GM12874 (cell line): ENCODE measurements at regions not wholly inside any gene's neighbourhood (a gene's known extent, or its start where the extent isn't known, plus 50 kb on each side); places are given as distances from the start of the nearest gene placed in this dataset.

ENCODE experiments used
- TF ChIP-seq, protein P1 (sequence below): IDR thresholded peaks from 2 replicates; pipeline ENCODE4 v1.5.1; 2011; ENCODE audit warnings: low read depth, mild to moderate bottlenecking, control low read depth, low read length, moderate library complexity; ENCODE audit not compliant: insufficient read depth

DNA sequence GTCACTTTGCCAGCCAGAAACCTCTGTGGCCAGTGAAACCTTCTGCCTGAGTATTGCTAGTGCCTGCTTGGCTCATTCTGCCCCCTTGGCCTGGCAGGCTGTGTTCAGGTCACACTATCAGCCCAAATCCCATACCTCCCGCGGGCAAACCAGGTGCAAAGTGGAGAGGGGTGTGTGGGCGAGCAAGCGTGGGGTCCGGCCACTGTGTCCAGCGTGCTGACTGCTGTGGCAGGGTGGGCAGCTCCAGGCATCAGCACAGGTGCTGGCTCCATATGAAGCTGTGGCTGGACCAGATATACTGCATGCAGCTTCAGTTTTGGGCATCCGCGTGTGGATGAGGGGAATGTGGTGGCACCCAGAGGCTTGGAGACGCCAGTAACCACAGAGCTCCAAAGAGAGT lies 576.5 kb upstream of the EDIL3 start:
- TF ChIP-seq, protein P1, sequence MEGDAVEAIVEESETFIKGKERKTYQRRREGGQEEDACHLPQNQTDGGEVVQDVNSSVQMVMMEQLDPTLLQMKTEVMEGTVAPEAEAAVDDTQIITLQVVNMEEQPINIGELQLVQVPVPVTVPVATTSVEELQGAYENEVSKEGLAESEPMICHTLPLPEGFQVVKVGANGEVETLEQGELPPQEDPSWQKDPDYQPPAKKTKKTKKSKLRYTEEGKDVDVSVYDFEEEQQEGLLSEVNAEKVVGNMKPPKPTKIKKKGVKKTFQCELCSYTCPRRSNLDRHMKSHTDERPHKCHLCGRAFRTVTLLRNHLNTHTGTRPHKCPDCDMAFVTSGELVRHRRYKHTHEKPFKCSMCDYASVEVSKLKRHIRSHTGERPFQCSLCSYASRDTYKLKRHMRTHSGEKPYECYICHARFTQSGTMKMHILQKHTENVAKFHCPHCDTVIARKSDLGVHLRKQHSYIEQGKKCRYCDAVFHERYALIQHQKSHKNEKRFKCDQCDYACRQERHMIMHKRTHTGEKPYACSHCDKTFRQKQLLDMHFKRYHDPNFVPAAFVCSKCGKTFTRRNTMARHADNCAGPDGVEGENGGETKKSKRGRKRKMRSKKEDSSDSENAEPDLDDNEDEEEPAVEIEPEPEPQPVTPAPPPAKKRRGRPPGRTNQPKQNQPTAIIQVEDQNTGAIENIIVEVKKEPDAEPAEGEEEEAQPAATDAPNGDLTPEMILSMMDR: no peak

DNA sequence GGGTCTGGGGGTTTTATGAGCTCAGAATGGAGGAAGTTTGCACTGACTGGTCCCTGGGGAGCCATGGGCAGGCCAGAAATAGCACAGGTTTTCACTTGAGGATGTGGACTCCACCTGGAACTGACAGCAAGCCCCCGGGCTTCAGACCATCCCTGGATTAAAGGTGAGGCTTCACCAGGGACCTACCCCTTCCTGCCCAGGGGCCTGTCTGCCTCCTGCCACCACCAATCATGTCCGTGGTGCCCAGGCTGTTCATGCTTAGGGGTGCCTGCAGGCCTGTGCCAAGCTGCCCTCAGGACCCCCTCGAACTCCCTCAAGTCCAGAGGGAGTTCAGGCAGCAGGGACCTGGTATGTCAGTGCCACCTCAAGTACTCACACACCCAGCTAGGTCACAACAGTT lies 577.2 kb upstream of the EDIL3 start:
- TF ChIP-seq, protein P1: no peak

DNA sequence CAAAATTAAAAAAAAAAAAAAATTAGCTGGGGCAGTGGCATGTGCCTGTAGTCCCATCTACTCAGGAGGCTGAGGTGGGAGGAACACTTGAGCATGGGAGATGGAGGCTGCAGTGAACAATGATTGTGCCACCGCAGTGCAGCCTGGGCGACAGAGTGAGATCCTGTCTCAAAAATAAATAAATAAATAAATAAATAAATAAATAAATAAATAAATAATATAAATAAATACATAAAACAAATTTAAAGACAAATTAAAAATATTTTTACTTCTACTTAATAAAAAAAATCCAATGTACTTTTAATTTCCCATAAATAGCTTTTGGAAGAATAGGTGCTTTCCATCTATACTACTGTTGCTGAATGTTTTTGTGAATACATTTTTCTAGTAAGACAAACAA lies 598.4 kb upstream of the EDIL3 start:
- TF ChIP-seq, protein P1: no peak

DNA sequence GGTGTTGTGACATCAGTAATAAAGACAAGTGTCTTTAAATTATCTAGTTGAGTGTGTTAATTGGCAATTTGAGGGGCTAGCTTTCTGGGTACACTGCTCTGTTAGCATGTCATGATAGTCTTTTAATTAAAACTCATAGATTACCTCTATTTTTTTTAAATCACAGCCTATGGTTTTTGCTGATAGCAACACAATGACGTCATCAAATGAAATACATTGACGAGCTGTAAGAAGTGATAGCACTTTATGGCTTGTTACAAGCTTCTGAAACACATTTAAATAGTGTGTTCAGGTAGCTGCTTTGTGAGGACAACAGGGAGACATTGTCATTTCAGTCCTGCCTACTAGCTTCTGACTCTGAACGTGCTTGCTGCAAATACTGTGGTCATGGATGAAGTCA lies 600.5 kb upstream of the EDIL3 start:
- TF ChIP-seq, protein P1: no peak

DNA sequence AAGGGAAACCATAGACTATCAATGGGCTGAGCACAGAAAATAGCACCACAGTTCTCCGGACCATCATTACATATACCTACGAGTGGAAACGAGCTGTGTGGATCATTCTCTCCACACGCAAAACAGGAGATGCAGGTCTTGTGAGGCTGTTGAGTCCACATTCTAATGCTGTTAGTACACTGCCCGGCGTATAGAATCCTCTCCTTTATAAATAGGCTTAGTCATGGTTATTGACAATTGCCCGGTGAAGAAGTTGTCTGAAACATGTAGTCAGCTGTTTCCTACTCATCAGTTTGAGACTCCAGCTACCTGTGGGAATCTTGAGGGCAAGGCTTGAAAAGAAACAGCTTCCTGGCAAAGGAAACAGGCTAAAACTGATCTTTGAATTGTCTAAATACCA lies 602.0 kb upstream of the EDIL3 start:
- TF ChIP-seq, protein P1: no peak

DNA sequence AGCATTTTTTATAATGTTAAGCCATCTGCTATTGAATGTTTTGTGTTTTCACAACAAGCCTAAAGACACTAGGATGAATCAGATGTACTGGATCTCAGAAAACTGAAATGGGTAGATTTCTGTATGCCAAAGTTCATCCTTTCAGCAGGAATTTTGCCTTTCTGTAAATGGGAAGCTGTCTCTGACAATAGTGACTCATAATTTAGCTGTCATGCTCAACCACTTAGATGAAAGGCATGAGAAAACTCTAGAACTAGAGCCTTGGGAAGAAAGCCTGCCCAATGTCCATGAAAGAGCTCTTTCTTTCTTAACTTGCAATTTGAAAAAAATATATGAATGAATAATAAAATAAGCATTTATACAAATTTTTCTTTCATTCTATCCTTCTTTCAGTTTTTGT lies 616.0 kb upstream of the EDIL3 start:
- TF ChIP-seq, protein P1: no peak

DNA sequence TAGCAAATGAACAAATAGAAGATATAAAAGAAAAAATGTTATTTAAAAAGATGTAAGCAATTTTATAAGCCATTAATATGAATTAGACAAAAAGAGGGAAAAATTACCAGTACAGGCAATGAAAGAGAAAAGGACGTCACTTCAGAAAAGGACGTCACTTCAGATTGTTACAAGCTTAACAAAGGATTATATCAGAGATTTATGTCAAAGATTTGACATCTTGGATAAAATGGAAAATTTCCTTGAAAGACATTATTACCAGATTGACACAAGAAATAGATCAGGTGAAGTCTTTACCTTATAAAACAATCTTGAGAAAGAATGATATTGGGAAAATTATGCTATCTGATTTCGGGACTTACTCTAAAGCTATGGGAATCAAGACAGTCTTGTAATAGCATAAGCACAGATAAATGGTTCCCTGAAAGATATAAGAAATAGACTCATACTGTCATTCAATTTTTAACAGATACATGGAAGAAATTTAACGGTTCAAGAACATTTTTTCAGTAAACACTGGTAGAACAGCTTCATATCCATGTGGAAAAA lies 625.4 kb upstream of the EDIL3 start:
- TF ChIP-seq, protein P1: no peak
